WTC11 (cell line): ENCODE measurements at regions not wholly inside any gene's neighbourhood (a gene's known extent, or its start where the extent isn't known, plus 50 kb on each side); places are given as distances from the start of the nearest gene placed in this dataset.

Experiments
- ATAC-seq: fragments of 200-7000 bp; cut with Tn5 transposase; 2 replicates; pipeline ENCODE4 v1.10.0; 2021; ENCODE audit warnings: mild to moderate bottlenecking, moderate library complexity
- CTCF ChIA-PET: fragments of 300-600 bp; sonication (Branson Sonifier 250); formaldehyde crosslinking; loops from one replicate; lab custom pipeline; 2021; ENCODE audit warnings: antibody characterized with exemption; lab: Charles Lee
- POLR2A ChIA-PET: fragments of 350-600 bp; sonication (Branson Sonifier 250); formaldehyde crosslinking; loops from one replicate; lab custom pipeline; 2021; ENCODE audit warnings: antibody characterized with exemption; lab: Charles Lee
- DNase-seq: peaks from one replicate; pipeline ENCODE4 v3.0.0; 2021; ENCODE audit warnings: low spot score
- H3K27ac Mint-ChIP-seq: 2 replicates; pipeline ENCODE4 v1.8.0; 2021; ENCODE audit warnings: mixed read lengths
- H3K27me3 Mint-ChIP-seq: 2 replicates; pipeline ENCODE4 v1.8.0; 2021; ENCODE audit warnings: low read depth, mild to moderate bottlenecking, moderate library complexity, mixed read lengths
- H3K36me3 Mint-ChIP-seq: 2 replicates; pipeline ENCODE4 v1.8.0; 2021; ENCODE audit warnings: mixed read lengths
- H3K4me1 Mint-ChIP-seq: 2 replicates; pipeline ENCODE4 v1.8.0; 2022; ENCODE audit warnings: mixed read lengths
- H3K4me3 Mint-ChIP-seq: 2 replicates; pipeline ENCODE4 v1.8.0; 2021; ENCODE audit warnings: mild to moderate bottlenecking, moderate library complexity, mixed read lengths
- H3K9me3 Mint-ChIP-seq: 2 replicates; pipeline ENCODE4 v1.8.0; 2021; ENCODE audit warnings: mixed read lengths
- AR ChIP-seq: fragments of 250-450 bp; sonication (Bioruptor Pico); IDR thresholded peaks from 2 replicates; pipeline ENCODE4 v1.9.0; 2021; ENCODE audit warnings: mild to moderate bottlenecking
- ATF3 ChIP-seq: sonication (generic); formaldehyde crosslinking; conservative IDR thresholded peaks from 2 replicates; pipeline ENCODE4 v1.8.1; 2022; ENCODE audit warnings: mild to moderate bottlenecking, missing genetic modification reagents
- CREB1 ChIP-seq: sonication (generic); formaldehyde crosslinking; IDR thresholded peaks from 2 replicates; pipeline ENCODE4 v1.8.0; 2023; ENCODE audit warnings: mild to moderate bottlenecking, missing genetic modification reagents
- CREM ChIP-seq: sonication (generic); formaldehyde crosslinking; IDR thresholded peaks from 2 replicates; pipeline ENCODE4 v1.8.1; 2022; ENCODE audit warnings: mild to moderate bottlenecking, missing genetic modification reagents, moderate library complexity
- ETV6 ChIP-seq: sonication (generic); formaldehyde crosslinking; IDR thresholded peaks from 2 replicates; pipeline ENCODE4 v1.8.1; 2022; ENCODE audit warnings: mild to moderate bottlenecking, missing genetic modification reagents
- FOXJ3 ChIP-seq: sonication (generic); formaldehyde crosslinking; IDR thresholded peaks from 2 replicates; pipeline ENCODE4 v1.9.0; 2021; ENCODE audit warnings: missing genetic modification reagents, mild to moderate bottlenecking, borderline replicate concordance
- GTF2I ChIP-seq: fragments of 250-450 bp; sonication (Bioruptor Pico); conservative IDR thresholded peaks from 2 replicates; pipeline ENCODE4 v1.4.0; 2021; ENCODE audit warnings: mild to moderate bottlenecking
- JUN ChIP-seq: sonication (generic); formaldehyde crosslinking; IDR thresholded peaks from 2 replicates; pipeline ENCODE4 v1.8.0; 2023; ENCODE audit warnings: mild to moderate bottlenecking, missing genetic modification reagents
- MAX ChIP-seq: sonication (generic); formaldehyde crosslinking; IDR thresholded peaks from 2 replicates; pipeline ENCODE4 v1.8.0; 2022; ENCODE audit warnings: mild to moderate bottlenecking, missing genetic modification reagents
- NFYB ChIP-seq: sonication (generic); formaldehyde crosslinking; conservative IDR thresholded peaks from 2 replicates; pipeline ENCODE4 v1.8.0; 2022; ENCODE audit warnings: low read depth, missing genetic modification reagents
- SMAD4 ChIP-seq: sonication (generic); formaldehyde crosslinking; IDR thresholded peaks from 2 replicates; pipeline ENCODE4 v1.8.0; 2022; ENCODE audit warnings: mild to moderate bottlenecking, missing genetic modification reagents
- TEAD1 ChIP-seq: sonication (generic); formaldehyde crosslinking; IDR thresholded peaks from 2 replicates; pipeline ENCODE4 v1.8.0; 2022; ENCODE audit warnings: mild to moderate bottlenecking, missing genetic modification reagents
- TP53 ChIP-seq: sonication (generic); formaldehyde crosslinking; IDR thresholded peaks from 2 replicates; pipeline ENCODE4 v1.8.1; 2023; ENCODE audit warnings: mild to moderate bottlenecking, missing genetic modification reagents
- ZBTB21 ChIP-seq: sonication (generic); formaldehyde crosslinking; IDR thresholded peaks from 2 replicates; pipeline ENCODE4 v1.8.1; 2023; ENCODE audit warnings: mild to moderate bottlenecking, missing genetic modification reagents, borderline replicate concordance
- ZBTB43 ChIP-seq: sonication (generic); formaldehyde crosslinking; IDR thresholded peaks from 2 replicates; pipeline ENCODE4 v1.8.1; 2023; ENCODE audit warnings: mild to moderate bottlenecking, missing genetic modification reagents
- ZNF138 ChIP-seq: sonication (generic); formaldehyde crosslinking; conservative IDR thresholded peaks from 2 replicates; pipeline ENCODE4 v1.8.1; 2022; ENCODE audit warnings: mild to moderate bottlenecking, moderate library complexity, missing genetic modification reagents
- ZNF317 ChIP-seq: sonication (generic); formaldehyde crosslinking; IDR thresholded peaks from 2 replicates; pipeline ENCODE4 v1.8.1; 2023; ENCODE audit warnings: low read depth, mild to moderate bottlenecking, moderate library complexity, missing genetic modification reagents, borderline replicate concordance
- TF ChIP-seq, protein P1 (sequence below): sonication (generic); formaldehyde crosslinking; IDR thresholded peaks from 2 replicates; pipeline ENCODE4 v1.8.1; 2023; ENCODE audit warnings: mild to moderate bottlenecking, missing genetic modification reagents, moderate library complexity
- TF ChIP-seq, protein P2 (sequence below): fragments of 250-450 bp; sonication (Bioruptor Pico); IDR thresholded peaks from 2 replicates; pipeline ENCODE4 v2.1.2; 2022; ENCODE audit warnings: mild to moderate bottlenecking, moderate library complexity

- ATAC-seq (no peak), DNase-seq (no peak)
- H3K27me3 Mint-ChIP-seq: no peaks in the 10 kb centered on the region
- H3K36me3 Mint-ChIP-seq: no peaks in the 10 kb centered on the region
- H3K27ac Mint-ChIP-seq: no peak overlapping the region
- ChIA-PET POLR2A (interaction anchor here (0.5 kb wide), 1 partner anchor 23 kb away, joined by 3 read pairs; no protein-coding TSS in a partner anchor), CTCF (interaction anchor here (1.0 to 1.8 kb wide), 2 partner anchors 8 to 55 kb away, joined by 4 to 7 read pairs; no protein-coding TSS in a partner anchor)
- TF ChIP-seq NFYB: no peak
- no peak for TF ChIP-seq ATF3 (CRISPR knock-in tag)
- TF ChIP-seq GTF2I: no peak
- TF ChIP-seq ETV6: no peak
- no peak for TF ChIP-seq CREM (CRISPR knock-in tag)
- TF ChIP-seq ZNF138 (CRISPR knock-in tag): no peak
- peaks cover 8% of the 10 kb centered on the region; the same call in 1 of the 2 replicates for H3K4me1 Mint-ChIP-seq
- H3K9me3 Mint-ChIP-seq: peaks cover 6% of the 10 kb centered on the region; the same call in 1 of the 2 replicates
- H3K4me3 Mint-ChIP-seq: no peak overlapping the region
Measured at GRCh38 chr6:6704103-6705060, 115.9 kb downstream of the LY86 start.

GRCh38 chr6:6705061-6705425, 116.5 kb downstream of the LY86 start:
- ChIA-PET POLR2A (no interaction called here), CTCF (interaction anchor here (1.8 kb wide), 1 partner anchor 8 kb away, joined by 7 read pairs; no protein-coding TSS in a partner anchor)
- TF ChIP-seq JUN: no peak
- TF ChIP-seq TEAD1 (CRISPR knock-in tag): no peak
- TF ChIP-seq, protein P1, sequence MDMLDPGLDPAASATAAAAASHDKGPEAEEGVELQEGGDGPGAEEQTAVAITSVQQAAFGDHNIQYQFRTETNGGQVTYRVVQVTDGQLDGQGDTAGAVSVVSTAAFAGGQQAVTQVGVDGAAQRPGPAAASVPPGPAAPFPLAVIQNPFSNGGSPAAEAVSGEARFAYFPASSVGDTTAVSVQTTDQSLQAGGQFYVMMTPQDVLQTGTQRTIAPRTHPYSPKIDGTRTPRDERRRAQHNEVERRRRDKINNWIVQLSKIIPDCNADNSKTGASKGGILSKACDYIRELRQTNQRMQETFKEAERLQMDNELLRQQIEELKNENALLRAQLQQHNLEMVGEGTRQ (CRISPR knock-in tag): no peak
- TF ChIP-seq FOXJ3 (CRISPR knock-in tag): no peak
- no peak for TF ChIP-seq TP53 (CRISPR knock-in tag)
- no peak for TF ChIP-seq SMAD4
- no peak for TF ChIP-seq ZBTB21 (CRISPR knock-in tag)
- Mint-ChIP-seq H3K27ac (no peak overlapping the region), H3K4me3 (no peak overlapping the region), H3K9me3 (peaks cover 6% of the 10 kb centered on the region; the same call in 1 of the 2 replicates), H3K27me3 (no peaks in the 10 kb centered on the region), H3K4me1 (peaks cover 2% of the 10 kb centered on the region; the same call in 1 of the 2 replicates), H3K36me3 (no peaks in the 10 kb centered on the region)
- DNase-seq: no peak
- ATAC-seq: no peak

- POLR2A ChIA-PET: no interaction called here
- ATAC-seq (no peak), DNase-seq (no peak)
- TF ChIP-seq ZNF317 (CRISPR knock-in tag) (no peak), AR (CRISPR knock-in tag) (no peak), CREB1 (no peak), TP53 (CRISPR knock-in tag) (no peak), TEAD1 (CRISPR knock-in tag) (no peak), JUN (no peak), ZBTB43 (CRISPR knock-in tag) (no peak), MAX (no peak)
- TF ChIP-seq, protein P2, sequence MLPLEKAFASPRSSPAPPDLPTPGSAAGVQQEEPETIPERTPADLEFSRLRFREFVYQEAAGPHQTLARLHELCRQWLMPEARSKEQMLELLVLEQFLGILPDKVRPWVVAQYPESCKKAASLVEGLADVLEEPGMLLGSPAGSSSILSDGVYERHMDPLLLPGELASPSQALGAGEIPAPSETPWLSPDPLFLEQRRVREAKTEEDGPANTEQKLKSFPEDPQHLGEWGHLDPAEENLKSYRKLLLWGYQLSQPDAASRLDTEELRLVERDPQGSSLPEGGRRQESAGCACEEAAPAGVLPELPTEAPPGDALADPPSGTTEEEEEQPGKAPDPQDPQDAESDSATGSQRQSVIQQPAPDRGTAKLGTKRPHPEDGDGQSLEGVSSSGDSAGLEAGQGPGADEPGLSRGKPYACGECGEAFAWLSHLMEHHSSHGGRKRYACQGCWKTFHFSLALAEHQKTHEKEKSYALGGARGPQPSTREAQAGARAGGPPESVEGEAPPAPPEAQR: no peak
- Mint-ChIP-seq H3K27ac (no peak overlapping the region), H3K4me3 (no peak overlapping the region), H3K4me1 (peaks cover 2% of the 10 kb centered on the region; the same call in 1 of the 2 replicates), H3K27me3 (no peaks in the 10 kb centered on the region; the same call in 1 of the 2 replicates), H3K36me3 (no peaks in the 10 kb centered on the region), H3K9me3 (peaks cover 6% of the 10 kb centered on the region; the same call in 1 of the 2 replicates)
- CTCF ChIA-PET: interaction anchor here (1.8 kb wide), 1 partner anchor 9 kb away, joined by 7 read pairs; no protein-coding TSS in a partner anchor
Measured at GRCh38 chr6:6705915-6706675, 117.6 kb downstream of the LY86 start.
